Right lobe of liver (tissue), 4 donors: ENCODE measurements at regions not wholly inside any gene's neighbourhood (a gene's known extent, or its start where the extent isn't known, plus 50 kb on each side); places are given as distances from the start of the nearest gene placed in this dataset.

ENCODE experiments used
- POLR2A ChIP-seq: fragments of 450-650 bp; IDR thresholded peaks from one replicate; pipeline ENCODE4 v1.6.1; 2017; ENCODE audit warnings: antibody characterized with exemption, mild to moderate bottlenecking
- TF ChIP-seq, protein P1 (sequence below), 4 donors: fragments of 200-600 bp in 3 of 4; fragments of 450-650 bp in 1 of 4; IDR thresholded peaks; one replicate each; pipeline versions ENCODE4 v1.5.1 to v1.8.0; 2016 to 2022; ENCODE audit warnings: antibody characterized with exemption in 4 of 4, mild to moderate bottlenecking in 2 of 4
- donor health status: DM: no; HTN: no; CAD: no.
- donor health status: DM: no; HTN: no; CAD: no.
- donor health status: DM: no; HTN: yes; CAD: no.

DNA sequence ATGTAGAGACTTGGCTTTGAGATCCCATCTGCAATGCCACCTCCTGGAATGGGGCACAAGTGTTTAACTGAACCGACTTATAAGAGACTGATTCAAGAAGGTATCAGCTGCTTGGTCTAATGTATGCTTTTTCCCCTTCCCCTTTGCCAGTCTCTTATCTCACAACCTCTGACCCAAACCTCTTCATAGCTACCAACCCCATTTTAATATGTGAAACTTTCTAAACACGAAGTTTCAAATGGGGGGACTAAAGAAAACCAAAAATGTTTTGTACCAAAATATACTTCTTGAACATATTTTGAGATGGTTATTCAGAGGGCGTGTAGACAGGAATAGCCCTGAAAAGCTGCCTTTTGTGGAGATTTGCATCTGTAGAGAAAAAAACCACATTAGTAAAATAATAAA, 73.1 kb downstream of the OXSM start:
- TF ChIP-seq, protein P1, sequence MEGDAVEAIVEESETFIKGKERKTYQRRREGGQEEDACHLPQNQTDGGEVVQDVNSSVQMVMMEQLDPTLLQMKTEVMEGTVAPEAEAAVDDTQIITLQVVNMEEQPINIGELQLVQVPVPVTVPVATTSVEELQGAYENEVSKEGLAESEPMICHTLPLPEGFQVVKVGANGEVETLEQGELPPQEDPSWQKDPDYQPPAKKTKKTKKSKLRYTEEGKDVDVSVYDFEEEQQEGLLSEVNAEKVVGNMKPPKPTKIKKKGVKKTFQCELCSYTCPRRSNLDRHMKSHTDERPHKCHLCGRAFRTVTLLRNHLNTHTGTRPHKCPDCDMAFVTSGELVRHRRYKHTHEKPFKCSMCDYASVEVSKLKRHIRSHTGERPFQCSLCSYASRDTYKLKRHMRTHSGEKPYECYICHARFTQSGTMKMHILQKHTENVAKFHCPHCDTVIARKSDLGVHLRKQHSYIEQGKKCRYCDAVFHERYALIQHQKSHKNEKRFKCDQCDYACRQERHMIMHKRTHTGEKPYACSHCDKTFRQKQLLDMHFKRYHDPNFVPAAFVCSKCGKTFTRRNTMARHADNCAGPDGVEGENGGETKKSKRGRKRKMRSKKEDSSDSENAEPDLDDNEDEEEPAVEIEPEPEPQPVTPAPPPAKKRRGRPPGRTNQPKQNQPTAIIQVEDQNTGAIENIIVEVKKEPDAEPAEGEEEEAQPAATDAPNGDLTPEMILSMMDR (IDR thresholded peaks at IDR 0.05) = no peak
- no peak for TF ChIP-seq POLR2A
